ENCODE measurements at regions not wholly inside any gene's neighbourhood (a gene's known extent, or its start where the extent isn't known, plus 50 kb on each side); places are given as distances from the start of the nearest gene placed in this dataset.
"Not testable (repeated sequence)": the region's sequence is repeated elsewhere in the genome, so short reads cannot be mapped to it uniquely, and the experiment has no call there.

- no peak for DNase-seq
These were observed 194.4 kb downstream of the COX18 start for GRCh38 chr4:72875138-72875537.

GRCh38 chr4:72864898-72865297 lies 204.6 kb downstream of the COX18 start:
- no peak for DNase-seq

- DNase-seq, result not testable (repeated sequence)
These were observed 205.2 kb downstream of the COX18 start for GRCh38 chr4:72864277-72864676.

DNA sequence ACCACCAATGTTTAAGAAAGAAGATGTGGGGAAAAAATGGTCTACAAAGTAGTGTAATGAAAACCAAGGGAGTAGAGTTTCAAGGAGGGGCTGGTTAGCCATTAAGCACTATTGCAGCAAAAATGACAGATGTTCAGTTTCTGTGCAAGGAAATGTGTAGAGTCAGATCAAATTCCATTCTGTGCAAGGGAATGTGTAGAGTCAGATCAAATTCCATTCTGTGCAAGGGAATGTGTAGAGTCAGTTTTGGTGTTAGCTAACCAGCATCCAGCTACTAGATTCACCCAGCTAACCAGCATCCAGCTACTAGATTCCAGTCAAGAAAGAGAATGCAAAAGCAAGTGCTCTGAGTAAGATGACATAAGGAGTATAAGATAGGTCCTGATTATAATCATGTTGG lies 208.8 kb downstream of the COX18 start:
- DNase-seq, result no peak

DNA sequence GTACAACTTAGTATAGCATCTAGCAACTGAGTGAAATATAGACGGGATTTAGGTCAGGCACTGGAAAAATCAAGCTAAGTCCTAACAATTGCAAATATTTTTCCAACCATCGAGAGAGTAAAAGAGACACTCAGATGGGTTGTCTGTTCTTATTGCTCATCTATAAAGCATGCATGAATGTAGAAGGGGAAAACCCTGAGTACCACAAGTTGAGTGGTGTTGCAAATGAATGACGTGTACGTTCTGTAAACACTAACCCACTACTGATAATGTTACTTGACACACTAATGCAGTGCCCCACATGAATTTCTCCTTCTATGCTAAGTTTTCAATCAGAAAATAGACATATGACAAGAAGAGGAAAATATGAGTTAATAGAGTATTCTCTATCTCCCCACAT lies 211.2 kb downstream of the COX18 start:
- no peak for DNase-seq

DNA sequence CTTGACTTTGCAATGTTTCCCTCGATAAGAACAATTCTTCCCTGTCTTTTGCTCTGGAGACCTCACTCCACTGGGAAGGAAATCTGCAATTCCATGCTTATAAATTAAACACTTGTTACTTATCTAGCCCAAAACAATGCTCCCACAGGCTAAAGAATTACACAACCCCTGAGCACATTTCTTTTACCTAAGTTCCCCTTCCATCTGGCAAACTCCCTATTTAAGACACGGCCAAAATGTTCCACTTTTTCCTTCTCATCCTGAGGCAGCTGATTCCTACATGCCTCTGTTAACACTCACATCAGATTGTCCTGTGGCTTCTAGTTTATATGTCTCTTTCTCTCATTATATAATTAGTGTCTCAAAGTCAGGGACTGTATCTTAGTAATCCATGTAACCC lies 211.7 kb downstream of the COX18 start:
- DNase-seq, result no peak

DNA sequence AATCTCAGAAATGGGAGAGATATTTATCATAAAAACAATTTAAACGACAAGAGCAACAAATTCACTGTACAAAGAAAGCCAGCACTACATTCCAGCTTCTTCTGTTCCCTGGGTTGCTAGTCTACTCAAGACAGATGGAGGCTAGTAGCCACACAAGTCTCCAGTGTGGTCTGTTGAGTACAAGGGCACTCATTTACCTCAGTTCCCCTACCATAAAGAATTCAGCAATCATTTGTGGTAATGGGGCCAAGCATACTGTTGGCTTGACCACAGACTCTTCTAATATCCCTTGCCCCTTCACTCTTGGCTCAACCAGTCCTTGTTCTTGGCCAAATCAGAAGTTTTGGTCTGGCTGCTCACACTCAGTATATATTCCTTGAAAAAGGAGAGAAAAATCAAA lies 212.3 kb downstream of the COX18 start:
- DNase-seq, result no peak

GRCh38 chr4:72846280-72847111 lies 223.0 kb downstream of the COX18 start:
- DNase-seq, result no peak

- DNase-seq, result no peak
These were observed 226.1 kb downstream of the COX18 start for GRCh38 chr4:72843466-72843865.

DNA sequence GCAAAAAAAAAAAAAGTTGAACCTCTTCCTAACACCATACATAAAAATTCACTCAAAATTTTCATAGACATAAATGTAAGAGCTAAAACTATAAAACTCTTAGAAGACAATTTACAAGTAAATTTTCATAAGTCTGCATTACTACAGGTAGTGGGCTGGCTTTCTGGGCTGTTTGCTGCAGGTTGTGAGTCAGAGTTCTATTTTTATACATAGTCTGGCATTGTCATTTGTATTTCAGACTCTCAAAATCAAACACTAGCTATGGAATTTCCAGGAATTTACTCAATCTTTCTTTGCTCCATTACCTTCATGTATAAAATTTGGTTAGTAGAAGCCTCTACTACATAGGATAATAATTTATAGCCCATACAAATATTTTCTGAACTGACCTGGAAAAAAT lies 227.2 kb downstream of the COX18 start:
- DNase-seq, result no peak

DNA sequence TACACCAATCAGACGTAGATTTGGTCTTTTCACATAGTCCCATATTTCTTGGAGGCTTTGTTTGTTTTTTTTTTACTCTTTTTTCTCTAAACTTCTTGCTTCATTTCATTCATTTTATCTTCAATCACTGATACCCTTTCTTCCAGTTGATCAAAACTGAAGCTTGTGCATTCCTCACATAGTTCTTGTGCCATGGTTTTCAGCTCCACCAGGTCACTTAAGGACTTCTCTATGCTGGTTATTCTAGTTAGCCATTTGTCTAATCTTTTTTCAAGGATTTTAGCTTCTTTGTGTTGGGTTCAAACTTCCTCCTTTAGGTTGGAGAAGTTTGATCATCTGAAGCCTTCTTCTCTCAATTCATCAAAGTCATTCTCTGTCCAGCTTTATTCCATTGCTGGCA lies 229.3 kb downstream of the COX18 start:
- DNase-seq, result not testable (repeated sequence)

DNA sequence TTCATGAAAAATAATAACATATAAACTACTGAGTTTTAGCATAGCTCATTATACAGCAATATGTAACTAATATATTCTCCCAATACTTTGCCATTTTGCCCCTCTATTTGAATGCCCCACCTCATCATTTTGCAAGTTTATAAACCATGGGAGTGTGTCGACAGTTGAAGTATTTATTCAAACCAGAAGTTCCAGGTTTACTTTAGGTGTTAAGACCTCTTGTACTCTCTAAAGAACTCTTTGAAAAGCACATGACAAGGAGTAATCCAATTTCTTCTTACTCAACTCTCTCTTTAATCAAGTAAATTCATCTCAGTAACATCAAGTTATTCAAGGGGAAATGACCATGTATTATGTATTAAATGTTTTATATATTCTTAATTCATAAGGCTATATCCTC lies 240.7 kb downstream of the COX18 start:
- DNase-seq, result no peak

- no peak for DNase-seq
These were observed 241.5 kb downstream of the COX18 start for GRCh38 chr4:72827968-72828367.

DNA sequence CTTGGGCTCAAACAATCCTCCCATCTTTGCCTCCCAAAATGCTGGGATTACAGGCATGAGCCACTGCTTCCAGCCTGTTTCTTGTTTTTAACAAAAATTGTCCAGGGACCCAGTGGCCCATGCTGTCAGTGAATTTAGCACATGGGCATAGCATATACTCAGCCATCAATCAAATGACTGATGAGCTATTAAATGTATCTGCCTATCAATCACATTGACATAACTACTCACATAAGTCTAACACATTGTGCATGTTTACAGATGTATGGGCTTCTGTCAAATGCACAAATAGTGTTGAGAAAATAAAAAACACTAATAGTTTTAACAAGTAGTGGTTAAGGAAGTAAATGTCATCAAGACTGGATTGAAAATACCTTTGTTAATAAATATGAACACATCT lies 249.4 kb downstream of the COX18 start:
- DNase-seq, result no peak

- DNase-seq, result no peak
These were observed 248.0 kb upstream of the ADAMTS3 start for GRCh38 chr4:72817012-72817411.

- DNase-seq, result no peak
These were observed 245.2 kb upstream of the ADAMTS3 start for GRCh38 chr4:72814241-72814640.

GRCh38 chr4:72809208-72809607 lies 240.2 kb upstream of the ADAMTS3 start:
- no peak for DNase-seq

GRCh38 chr4:72805284-72805683 lies 236.3 kb upstream of the ADAMTS3 start:
- no peak for DNase-seq

DNA sequence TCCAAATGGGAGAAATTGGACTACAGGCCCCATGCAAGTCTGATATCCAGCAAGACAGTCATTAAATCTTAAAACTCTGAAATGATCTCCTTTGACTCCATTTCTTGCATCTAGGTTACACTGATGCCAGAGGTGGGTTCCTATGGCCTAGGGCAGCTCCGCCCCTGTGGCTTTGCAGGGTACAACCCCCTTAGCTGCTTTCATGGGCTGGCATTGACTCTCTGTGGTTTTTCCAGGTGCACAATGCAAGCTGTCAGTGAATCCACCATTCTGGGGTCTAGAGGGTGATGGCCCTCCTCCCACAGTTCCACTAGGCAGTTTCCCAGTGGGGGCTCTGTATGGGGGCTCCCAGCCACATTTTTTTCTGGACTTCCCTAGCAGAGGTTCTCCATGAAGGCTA lies 228.5 kb upstream of the ADAMTS3 start:
- DNase-seq, result no peak

- no peak for DNase-seq
These were observed 222.0 kb upstream of the ADAMTS3 start for GRCh38 chr4:72791054-72791453.

- DNase-seq, result no peak
These were observed 217.5 kb upstream of the ADAMTS3 start for GRCh38 chr4:72786401-72786990.

GRCh38 chr4:72779241-72779640 lies 210.2 kb upstream of the ADAMTS3 start:
- DNase-seq, result no peak

- no peak for DNase-seq
These were observed 208.4 kb upstream of the ADAMTS3 start for GRCh38 chr4:72777436-72777835.

DNA sequence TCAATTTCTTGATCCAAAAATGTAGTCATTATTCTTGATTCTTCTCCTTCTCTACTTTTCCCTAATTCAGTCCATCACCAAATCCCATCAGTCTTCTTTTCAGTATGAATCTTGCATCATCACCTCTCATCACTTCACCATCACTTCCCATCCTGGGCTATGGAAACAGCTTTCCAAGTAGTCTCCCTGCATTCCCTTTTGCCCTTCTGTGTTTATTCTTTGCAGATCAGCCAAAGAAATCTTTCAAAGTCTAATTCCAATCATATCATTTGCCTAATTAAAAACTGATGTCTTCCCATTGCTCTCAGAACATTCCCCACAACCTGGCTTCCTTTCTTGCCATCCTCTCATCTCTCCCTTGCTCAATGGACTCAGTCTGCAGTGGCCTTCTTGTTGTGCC lies 201.7 kb upstream of the ADAMTS3 start:
- no peak for DNase-seq

GRCh38 chr4:72768364-72768763 lies 199.3 kb upstream of the ADAMTS3 start:
- DNase-seq, result no peak
